ENCODE measurements at regions not wholly inside any gene's neighbourhood (a gene's known extent, or its start where the extent isn't known, plus 50 kb on each side); places are given as distances from the start of the nearest gene placed in this dataset.
"Not testable (repeated sequence)": the region's sequence is repeated elsewhere in the genome, so short reads cannot be mapped to it uniquely, and the experiment has no call there.

GRCh38 chr18:5024741-5025140 is 172.3 kb downstream of the AKAIN1 start:
- DNase-seq (ENCODE audit: low read depth in 4 of 4, low spot score in 3 of 4), result no peak

GRCh38 chr18:5021558-5021957 is 175.5 kb downstream of the AKAIN1 start:
- DNase-seq (ENCODE audit: low read depth in 4 of 4, low spot score in 3 of 4), result no peak

GRCh38 chr18:5015213-5015612 is 181.8 kb downstream of the AKAIN1 start:
- DNase-seq (ENCODE audit: low read depth in 4 of 4, low spot score in 3 of 4), result no peak

GRCh38 chr18:5004031-5004820 is 192.8 kb downstream of the AKAIN1 start:
- DNase-seq (ENCODE audit: low read depth in 4 of 4, low spot score in 3 of 4), result not testable (repeated sequence)

- no peak for DNase-seq (ENCODE audit: low read depth in 4 of 4, low spot score in 3 of 4)
Measured at GRCh38 chr18:4994710-4995109, 202.3 kb downstream of the AKAIN1 start.

DNA sequence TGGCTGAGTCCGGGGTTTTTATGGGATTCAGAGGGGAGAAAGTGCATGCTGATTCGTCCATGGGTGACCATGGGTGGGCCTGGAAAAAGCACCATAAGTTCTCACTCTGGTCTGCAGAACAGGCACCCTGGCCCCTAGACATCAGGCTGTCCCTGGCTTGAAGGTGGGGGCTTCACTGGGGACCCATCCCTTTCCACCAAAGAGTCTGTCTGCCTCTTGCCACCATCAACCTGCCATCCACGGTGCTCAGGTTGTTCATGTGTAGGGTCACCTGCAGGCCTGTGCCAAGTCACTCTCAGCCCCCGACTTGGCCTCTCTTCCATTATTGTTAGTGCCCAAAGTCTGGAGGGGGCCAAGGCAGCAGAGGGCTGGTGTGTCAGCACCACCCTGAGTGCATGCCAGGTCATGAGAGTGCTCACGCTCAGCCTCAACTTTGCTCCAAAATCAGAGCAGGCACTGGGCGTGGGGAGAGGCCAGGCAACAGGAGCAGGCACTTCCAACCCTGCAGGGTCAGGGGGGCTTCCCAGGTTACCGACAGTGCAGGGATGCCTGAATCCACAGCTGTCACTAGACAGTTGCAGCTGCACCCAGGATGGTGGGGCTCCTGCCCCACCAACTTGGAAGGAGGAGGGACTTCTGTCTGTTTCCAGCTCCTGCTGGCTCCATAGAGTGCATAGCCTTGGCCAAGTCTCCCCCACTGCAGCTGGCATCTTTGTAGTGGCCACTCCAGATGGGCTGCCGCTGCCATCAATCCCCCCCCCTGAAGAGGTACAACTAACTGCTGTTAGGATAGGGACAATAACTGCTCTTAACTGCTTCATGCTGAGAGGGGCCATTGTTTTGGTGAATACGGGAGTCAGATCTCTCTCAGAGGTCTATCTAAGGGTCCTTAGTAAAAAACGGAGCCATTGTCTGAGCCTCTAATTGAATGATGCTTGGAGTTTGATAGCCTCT is 209.3 kb downstream of the AKAIN1 start:
- DNase-seq (ENCODE audit: low read depth in 4 of 4, low spot score in 3 of 4), result no peak

DNA sequence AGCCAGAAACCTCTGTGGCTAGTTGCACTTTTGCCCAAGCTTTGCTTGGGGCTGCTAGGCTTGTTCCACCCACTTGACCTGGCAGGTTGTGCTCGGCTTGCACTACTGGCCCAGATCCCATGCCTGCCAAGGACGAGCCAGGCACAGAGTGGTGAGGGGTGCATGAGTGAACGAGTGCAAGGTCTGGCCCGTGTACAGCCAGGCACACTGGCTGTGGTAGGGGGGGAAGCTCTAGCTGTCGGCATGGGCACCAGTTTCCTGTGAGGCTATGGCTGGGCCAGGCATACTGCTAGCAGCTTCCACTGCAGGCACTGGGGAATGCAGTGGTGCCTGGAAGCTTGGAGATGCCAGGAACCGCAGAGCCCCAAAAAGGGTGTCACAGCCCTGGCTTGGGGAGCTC is 210.4 kb downstream of the AKAIN1 start:
- DNase-seq (ENCODE audit: low read depth in 4 of 4, low spot score in 3 of 4), result no peak

DNA sequence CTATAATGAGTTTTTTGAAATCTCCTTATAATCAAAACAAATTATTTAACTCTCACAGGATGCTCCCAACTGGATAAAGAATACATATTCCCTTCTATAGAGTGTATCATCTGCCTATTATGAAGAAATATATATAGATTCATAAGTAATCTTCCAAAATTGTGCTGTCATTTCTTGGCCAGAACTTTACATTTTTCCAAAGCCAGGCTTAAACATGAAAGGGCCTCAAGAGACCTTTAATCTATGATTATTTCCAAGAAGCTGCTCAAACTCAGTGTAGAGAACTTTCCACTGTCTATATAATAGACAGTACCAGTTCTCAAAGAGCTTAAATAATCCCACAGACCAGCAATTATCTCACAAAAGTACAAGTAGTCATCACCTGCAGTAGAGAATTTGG is 211.0 kb downstream of the AKAIN1 start:
- DNase-seq (ENCODE audit: low read depth in 4 of 4, low spot score in 3 of 4), result no peak

- no peak for DNase-seq (ENCODE audit: low read depth in 4 of 4, low spot score in 3 of 4)
Measured at GRCh38 chr18:4961121-4961909, 235.7 kb downstream of the AKAIN1 start.

GRCh38 chr18:4960578-4960977 is 236.5 kb downstream of the AKAIN1 start:
- DNase-seq (ENCODE audit: low read depth in 4 of 4, low spot score in 3 of 4), result no peak

GRCh38 chr18:4931209-4931608 is 265.8 kb downstream of the AKAIN1 start:
- no peak for DNase-seq (ENCODE audit: low read depth in 4 of 4, low spot score in 3 of 4)

DNA sequence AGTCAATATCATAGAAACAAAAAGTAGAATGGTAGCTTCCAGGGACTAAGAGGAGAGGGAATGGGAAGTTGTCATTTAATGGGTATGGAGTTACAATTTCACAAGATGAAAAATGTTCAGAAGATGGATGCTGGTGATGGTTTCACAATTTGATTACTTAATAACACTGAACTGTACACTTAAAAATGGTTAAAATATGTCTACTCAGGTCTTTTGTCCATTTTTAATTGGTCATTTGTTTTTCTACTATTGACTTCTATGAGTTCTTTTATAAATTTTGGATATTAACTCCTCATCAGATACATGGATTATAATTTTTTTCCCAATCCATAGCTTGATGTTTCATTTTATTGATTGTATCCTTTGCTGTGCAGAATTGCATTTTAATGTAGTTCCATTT is 275.5 kb downstream of the AKAIN1 start:
- no peak for DNase-seq (ENCODE audit: low read depth in 4 of 4, low spot score in 3 of 4)

DNA sequence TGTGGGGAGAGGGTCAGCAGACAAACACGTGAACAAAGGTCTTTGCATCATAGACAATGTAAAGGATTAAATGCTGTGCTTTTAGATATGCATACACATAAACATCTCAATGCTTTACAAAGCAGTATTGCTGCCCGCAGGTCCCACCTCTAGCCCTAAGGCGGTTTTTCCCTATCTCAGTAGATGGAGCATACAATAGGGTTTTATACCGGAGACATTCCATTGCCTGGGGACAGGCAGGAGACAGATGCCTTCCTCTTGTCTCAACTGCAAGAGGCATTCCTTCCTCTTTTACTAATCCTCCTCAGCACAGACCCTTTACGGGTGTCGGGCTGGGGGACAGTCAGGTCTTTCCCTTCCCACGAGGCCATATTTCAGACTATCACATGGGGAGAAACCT is 279.5 kb downstream of the AKAIN1 start:
- DNase-seq (ENCODE audit: low read depth in 4 of 4, low spot score in 3 of 4), result not testable (repeated sequence)

GRCh38 chr18:4908328-4908727 is 288.7 kb downstream of the AKAIN1 start:
- no peak for DNase-seq (ENCODE audit: low read depth in 4 of 4, low spot score in 3 of 4)

GRCh38 chr18:4906856-4907255 is 290.2 kb downstream of the AKAIN1 start:
- DNase-seq (ENCODE audit: low read depth in 4 of 4, low spot score in 3 of 4), result no peak

- DNase-seq (ENCODE audit: low read depth in 4 of 4, low spot score in 3 of 4), result peak in 1 of 4 donors; percentile 30
Measured at GRCh38 chr18:4888251-4889040, 308.6 kb downstream of the AKAIN1 start.

DNA sequence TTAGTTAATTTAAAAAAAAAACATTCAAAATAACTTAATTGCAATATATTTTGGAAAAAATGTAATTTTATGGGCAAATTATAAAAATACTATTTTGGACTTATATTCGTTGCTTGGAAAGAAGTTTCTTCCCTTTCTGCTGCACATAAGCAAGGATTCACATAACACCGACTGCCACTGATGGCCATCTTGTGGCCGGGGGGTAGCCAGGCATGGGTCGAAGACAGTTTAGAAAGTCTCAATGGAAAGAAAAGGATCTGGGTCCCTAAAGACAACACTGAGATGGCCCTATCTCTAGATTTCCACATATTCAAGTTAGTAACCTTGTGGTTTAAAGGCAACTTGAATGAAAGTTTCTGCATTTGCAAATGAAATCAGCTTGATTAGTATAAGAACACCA is 318.6 kb downstream of the AKAIN1 start:
- no peak for DNase-seq (ENCODE audit: low read depth in 4 of 4, low spot score in 3 of 4)

DNA sequence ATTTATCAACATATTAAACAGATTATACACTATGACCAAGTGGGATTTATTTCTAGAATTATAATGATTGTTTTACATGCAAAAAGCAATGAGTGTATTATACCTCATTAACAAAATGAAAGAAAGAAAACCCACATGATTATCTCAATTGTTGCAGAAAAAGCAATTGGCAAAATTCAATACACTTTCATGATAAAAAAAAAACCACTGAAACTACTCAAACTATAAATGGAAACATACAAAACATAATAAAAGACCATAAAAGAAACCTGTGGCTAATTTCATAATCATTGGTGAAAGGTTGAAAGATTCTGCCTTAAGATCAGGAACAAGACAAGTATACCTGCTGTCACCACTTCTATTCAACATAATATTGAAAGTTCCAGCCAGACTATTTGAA is 325.9 kb downstream of the AKAIN1 start:
- no peak for DNase-seq (ENCODE audit: low read depth in 4 of 4, low spot score in 3 of 4)

GRCh38 chr18:4870177-4870773 is 326.8 kb downstream of the AKAIN1 start:
- DNase-seq (ENCODE audit: low read depth in 4 of 4, low spot score in 3 of 4), result no peak

DNA sequence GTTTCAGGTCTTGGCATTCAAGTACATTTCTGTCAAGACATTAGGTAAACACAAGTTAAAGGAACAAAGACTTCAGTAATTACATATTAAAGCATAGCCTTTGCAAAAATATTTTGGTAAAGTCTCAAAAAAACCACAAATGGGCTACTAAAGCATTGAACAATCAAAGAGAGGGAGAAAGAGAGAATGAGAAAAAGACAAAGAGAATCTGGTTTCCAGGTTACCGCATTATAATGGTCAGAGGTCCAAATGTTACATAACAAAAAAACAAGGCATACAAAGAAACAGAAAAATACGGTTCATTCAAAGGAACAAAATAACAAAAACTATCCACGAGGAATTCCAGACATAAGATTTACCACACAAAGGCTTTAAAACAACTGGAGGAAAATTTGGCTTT is 327.9 kb downstream of the AKAIN1 start:
- DNase-seq (ENCODE audit: low read depth in 4 of 4, low spot score in 3 of 4), result no peak
